ENCODE measurements at regions not wholly inside any gene's neighbourhood (a gene's known extent, or its start where the extent isn't known, plus 50 kb on each side); places are given as distances from the start of the nearest gene placed in this dataset.
A peak's percentile ranks its signal among the peaks of the same experiment; 100 is the strongest.
"Not testable (repeated sequence)": the region's sequence is repeated elsewhere in the genome, so short reads cannot be mapped to it uniquely, and the experiment has no call there.

DNA sequence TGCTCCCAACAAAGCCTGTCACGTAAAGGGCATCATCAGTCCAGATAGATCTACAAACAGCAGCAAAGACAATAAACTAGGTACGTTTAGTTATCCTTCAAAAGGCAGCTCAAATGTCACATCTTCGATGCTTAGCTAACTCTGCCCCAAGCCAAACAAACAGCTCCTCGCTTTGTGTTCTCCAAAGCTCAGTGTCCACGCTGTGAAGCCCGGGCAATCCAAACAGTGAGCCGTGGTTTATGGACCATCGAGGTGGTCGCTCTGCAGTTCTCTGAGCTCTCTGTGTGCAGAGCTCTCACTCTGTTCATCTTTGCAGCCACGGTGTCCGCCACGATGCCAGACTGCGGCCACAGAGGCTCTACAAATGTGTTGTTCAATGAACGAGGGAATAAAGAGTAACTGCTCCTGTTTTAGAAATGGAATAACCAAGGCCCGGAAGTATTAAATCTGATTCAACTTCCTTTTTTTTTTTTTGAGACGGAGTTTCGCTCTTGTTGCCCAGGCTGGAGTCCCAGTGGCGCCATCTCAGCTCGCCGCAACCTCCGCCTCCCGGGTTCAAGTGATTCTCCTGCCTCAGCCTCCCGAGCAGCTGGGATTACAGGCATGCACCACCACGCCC lies 117.2 kb upstream of the FAM174B start:
- Mint-ChIP-seq H3K27ac (no peak overlapping the region), H3K36me3 (ENCODE audit: low read depth) (no peaks in the 10 kb centered on the region), H3K4me3 (no peak overlapping the region), H3K27me3 (no peaks in the 10 kb centered on the region), H3K4me1 (no peaks in the 10 kb centered on the region)
- DNase-seq (no peak), ATAC-seq (no peak)
- no peaks in the 10 kb centered on the region for H3K9me3 ChIP-seq (ENCODE audit: control insufficient read depth, low read length, poor library complexity, severe bottlenecking)

DNA sequence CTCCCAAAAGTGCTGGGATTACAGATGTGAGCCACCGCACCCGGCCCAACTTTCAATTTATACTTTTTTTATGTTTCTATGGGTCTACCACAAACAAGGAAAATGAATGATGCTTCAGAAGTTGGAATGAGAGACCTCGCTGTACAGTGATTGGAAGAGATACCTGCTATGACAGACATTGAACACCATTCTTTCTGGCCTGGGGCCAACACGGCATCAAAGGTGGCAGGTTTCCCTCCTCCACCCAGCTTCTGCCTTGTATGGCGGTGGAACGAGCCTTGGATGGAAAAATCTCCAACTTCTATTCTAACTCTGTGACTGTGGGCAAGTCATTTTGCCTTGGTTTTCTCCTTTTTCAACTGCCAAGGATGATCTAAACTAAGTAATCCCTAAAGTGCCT lies 117.8 kb upstream of the FAM174B start:
- Mint-ChIP-seq H3K4me1 (no peaks in the 10 kb centered on the region), H3K4me3 (no peak overlapping the region), H3K27me3 (no peaks in the 10 kb centered on the region), H3K27ac (no peak overlapping the region), H3K36me3 (ENCODE audit: low read depth) (no peaks in the 10 kb centered on the region)
- no peak for ATAC-seq
- DNase-seq = no peak
- H3K9me3 ChIP-seq (ENCODE audit: control insufficient read depth, low read length, poor library complexity, severe bottlenecking) = no peaks in the 10 kb centered on the region

DNA sequence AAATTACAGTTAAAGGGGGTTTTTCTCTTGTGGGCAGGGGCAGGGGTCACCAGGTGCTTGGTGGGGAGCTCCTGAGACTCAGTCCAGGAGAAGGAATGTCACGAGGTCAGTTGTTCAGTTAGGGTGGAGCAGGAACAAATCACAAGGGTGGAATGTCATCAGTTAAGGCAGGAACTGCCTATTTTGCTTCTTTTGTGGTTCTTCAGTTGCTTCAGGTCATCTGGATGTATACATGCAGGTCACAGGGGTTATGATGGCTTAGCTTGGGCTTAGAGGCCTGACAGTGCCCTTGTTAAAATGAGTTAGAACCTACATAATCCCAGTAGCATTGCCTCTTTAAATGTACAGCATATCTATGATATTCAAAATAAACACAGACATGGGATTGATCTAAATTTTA lies 120.2 kb upstream of the CHD2 start:
- no peak for ATAC-seq
- H3K9me3 ChIP-seq (ENCODE audit: control insufficient read depth, low read length, poor library complexity, severe bottlenecking) = no peaks in the 10 kb centered on the region
- no peak overlapping the region for H3K4me3 Mint-ChIP-seq
- no peaks in the 10 kb centered on the region for H3K27me3 Mint-ChIP-seq
- peaks cover 2% of the 10 kb centered on the region for H3K4me1 Mint-ChIP-seq
- peaks cover 8% of the 10 kb centered on the region for H3K36me3 Mint-ChIP-seq (ENCODE audit: low read depth)
- no peak overlapping the region for H3K27ac Mint-ChIP-seq
- no peak for DNase-seq

DNA sequence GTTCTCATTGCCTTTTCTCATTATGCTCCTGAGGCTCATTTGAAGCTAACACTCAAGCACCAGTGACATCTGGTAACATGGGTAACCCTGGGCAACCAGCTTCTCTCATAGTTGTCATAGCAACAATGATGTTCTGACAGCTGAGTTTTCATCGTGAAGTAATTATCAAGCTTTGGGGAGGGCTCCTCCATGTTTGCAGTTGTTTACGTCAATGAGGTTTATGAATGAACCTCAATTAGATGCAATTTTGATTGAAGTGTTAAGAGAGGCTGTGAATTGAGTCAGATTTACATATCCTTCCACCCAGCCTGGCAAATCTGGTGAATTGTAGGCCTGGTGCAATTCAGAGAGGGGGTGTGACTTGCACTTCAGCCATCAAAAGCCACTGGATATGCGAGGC lies 119.3 kb upstream of the CHD2 start:
- DNase-seq (no peak), ATAC-seq (no peak)
- Mint-ChIP-seq H3K27me3 (no peaks in the 10 kb centered on the region), H3K4me3 (no peak overlapping the region), H3K4me1 (peaks cover 2% of the 10 kb centered on the region), H3K27ac (no peak overlapping the region), H3K36me3 (ENCODE audit: low read depth) (peaks cover 8% of the 10 kb centered on the region)
- no peaks in the 10 kb centered on the region for H3K9me3 ChIP-seq (ENCODE audit: control insufficient read depth, low read length, poor library complexity, severe bottlenecking)

DNA sequence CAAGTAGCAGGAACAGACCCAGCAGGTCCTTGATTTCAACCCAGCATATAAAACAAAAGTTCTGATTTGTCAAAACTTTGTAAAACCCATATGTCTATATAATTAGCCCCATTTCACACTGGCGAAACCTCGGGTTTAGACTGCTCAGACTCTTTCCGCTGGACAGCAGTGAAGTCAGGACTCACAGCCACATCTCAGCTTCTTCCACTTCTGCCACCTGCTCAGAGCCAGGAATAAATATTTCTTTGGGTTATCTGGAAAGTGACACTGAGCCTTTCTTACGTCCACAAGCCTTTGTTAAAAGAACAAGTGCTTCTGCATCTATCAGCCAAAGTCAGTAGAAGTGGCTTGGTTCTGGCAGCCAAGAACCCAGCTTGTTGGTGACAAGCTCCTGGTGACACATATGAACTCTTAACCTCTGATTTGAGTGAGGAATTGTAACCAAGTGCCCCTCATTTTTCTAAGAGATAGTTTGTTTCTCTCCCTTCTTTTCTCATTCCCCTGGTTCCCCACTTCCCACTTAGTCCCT lies 118.1 kb upstream of the CHD2 start:
- ATAC-seq = no peak
- Mint-ChIP-seq H3K27me3 (no peaks in the 10 kb centered on the region), H3K4me3 (no peak overlapping the region)

DNA sequence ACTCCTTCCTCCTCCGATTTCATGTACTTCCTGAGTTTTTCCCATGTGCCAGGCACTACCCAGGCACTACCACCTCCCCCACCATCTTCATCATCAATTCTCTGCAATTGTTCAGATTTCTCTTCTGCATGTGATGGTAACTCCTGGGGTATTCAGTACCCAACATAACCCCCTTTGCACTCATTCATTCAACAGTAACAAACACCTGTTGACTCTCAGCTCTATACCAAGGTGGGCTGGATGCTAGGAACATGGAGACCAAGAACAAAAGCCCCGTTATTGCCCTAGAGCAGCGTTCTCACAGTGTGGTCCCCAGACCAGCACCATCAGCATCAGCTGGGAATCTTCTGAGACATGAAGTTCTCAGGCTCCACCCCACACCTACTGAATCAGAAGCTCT lies 113.0 kb upstream of the CHD2 start:
- H3K27me3 Mint-ChIP-seq = no peaks in the 10 kb centered on the region
- H3K4me3 Mint-ChIP-seq = no peak overlapping the region
- no peaks in the 10 kb centered on the region for H3K9me3 ChIP-seq (ENCODE audit: control insufficient read depth, low read length, poor library complexity, severe bottlenecking)
- no peak for DNase-seq
- H3K4me1 Mint-ChIP-seq = peaks cover 2% of the 10 kb centered on the region
- ATAC-seq = no peak
- H3K36me3 Mint-ChIP-seq (ENCODE audit: low read depth) = peaks cover 6% of the 10 kb centered on the region
- H3K27ac Mint-ChIP-seq = no peak overlapping the region

More for the DNA sequence above, 118.1 kb upstream of the CHD2 start:
- Mint-ChIP-seq H3K27ac (no peak overlapping the region), H3K4me1 (peaks cover 2% of the 10 kb centered on the region), H3K36me3 (ENCODE audit: low read depth) (peaks cover 8% of the 10 kb centered on the region)
- DNase-seq = no peak
- no peaks in the 10 kb centered on the region for H3K9me3 ChIP-seq (ENCODE audit: control insufficient read depth, low read length, poor library complexity, severe bottlenecking)

DNA sequence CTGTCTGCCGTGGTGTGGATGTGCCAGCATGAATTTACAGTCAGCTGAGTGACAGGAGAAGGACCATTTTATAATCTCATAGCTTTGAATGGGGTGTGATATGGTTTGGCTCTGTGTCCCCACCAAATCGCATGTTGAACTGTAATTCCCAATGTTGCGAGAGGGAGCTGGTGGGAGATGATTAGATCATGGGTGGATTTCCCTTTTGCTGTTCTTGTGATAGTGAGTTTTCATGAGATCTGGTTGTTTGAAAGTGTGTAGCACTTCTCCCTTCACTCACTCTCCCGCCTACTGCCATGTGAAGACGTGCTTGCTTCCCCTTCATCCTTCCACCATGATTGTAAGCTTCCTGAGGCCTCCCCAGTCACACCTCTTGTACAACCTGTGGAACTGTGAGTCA lies 111.9 kb upstream of the CHD2 start:
- no peaks in the 10 kb centered on the region for H3K9me3 ChIP-seq (ENCODE audit: control insufficient read depth, low read length, poor library complexity, severe bottlenecking)
- Mint-ChIP-seq H3K4me3 (no peak overlapping the region), H3K27ac (no peak overlapping the region), H3K27me3 (no peaks in the 10 kb centered on the region), H3K36me3 (ENCODE audit: low read depth) (peaks cover 5% of the 10 kb centered on the region), H3K4me1 (peaks cover 2% of the 10 kb centered on the region)
- DNase-seq (no peak), ATAC-seq (no peak)

DNA sequence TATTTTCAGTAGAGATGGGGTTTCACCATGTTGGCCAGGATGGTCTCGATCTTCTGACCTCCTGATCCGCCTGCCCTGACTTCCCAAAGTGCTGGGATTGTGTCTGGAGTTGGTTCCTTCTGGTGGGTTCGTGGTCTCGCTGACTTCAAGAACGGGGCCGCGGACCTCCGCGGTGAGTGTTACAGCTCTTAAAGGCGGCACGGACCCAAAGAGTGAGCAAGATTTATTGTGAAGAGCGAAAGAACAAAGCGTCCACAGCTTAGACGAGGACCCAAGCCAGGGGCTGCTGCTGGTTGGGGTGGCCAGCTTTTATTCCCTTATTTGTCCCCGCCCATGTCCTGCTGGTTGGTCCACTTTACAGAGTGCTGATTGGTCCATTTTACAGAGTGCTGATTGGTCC lies 111.3 kb upstream of the CHD2 start:
- ATAC-seq = not testable (repeated sequence)

DNA sequence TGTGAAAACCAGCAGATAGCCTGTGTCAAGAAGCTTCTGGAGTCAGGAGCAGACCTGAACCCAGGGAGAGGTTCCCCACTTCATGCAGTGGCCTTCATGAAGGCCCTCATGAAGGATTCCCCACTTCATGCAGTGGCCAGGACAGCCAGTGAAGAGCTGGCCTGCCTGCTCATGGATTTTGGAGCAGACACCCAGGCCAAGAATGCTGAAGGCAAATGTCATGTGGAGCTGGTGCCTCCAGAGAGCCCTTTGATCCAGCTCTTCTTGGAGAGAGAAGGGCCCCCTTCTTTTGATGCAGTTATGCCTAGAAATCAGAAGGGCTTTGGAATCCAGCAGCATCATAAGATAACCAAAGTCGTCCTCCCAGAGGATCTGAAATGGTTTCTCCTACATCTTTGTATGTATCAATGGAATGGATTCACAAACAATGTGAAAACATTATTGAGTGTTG lies 103.9 kb upstream of the CHD2 start:
- Mint-ChIP-seq H3K4me3 (no peak overlapping the region), H3K27ac (no peak overlapping the region), H3K4me1 (peaks cover 6% of the 10 kb centered on the region), H3K27me3 (no peaks in the 10 kb centered on the region), H3K36me3 (ENCODE audit: low read depth) (peaks cover 3% of the 10 kb centered on the region)
- ATAC-seq (no peak), DNase-seq (no peak)
- H3K9me3 ChIP-seq (ENCODE audit: control insufficient read depth, low read length, poor library complexity, severe bottlenecking) = no peaks in the 10 kb centered on the region

More for the DNA sequence above, 111.3 kb upstream of the CHD2 start:
- not testable (repeated sequence) for H3K27me3 Mint-ChIP-seq; H3K4me3 Mint-ChIP-seq; H3K36me3 Mint-ChIP-seq (ENCODE audit: low read depth); H3K9me3 ChIP-seq (ENCODE audit: control insufficient read depth, low read length, poor library complexity, severe bottlenecking); DNase-seq; H3K4me1 Mint-ChIP-seq; H3K27ac Mint-ChIP-seq

DNA sequence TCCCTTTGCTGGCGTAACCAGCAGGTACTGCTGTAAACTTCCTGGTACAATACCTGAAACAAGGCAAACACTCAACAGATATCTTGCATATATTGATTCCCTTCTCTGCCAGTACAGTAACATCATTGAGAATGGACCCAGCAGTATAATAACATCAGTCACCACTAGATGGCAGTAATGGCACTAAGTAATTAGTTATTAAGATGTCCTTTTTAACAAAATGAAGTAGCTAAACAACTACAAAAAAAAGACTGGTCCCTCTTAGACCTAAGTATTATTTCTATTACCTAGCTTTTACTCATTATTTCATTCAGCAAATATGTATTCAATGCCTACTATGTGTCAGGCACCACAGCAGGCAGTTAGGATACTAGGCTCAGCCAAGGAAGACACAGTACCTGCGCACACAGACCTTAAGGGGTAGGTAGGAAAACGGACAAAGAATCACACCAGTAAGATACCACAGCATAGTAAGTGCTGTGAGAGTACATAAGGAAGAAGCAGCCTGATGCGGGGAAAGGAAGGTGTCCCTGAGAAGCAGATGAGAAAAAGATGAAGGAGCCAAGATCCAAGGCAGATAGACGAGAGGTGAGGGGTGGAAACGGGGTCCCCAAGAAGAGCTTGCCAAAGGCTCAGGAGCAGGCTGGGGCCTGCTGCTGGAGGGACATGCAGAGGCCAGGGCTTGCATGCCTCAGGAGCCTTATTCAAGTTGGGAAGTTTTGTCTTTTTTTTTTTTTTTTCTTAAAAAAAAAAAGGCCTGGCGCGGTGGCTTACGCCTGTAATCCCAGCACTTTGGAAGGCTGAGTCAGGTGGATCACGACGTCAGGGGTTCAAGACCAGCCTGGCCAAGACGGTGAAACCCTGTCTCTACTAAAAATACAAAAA lies 102.7 kb upstream of the CHD2 start:
- H3K9me3 ChIP-seq (ENCODE audit: control insufficient read depth, low read length, poor library complexity, severe bottlenecking) = no peaks in the 10 kb centered on the region
- Mint-ChIP-seq H3K36me3 (ENCODE audit: low read depth) (peaks cover 6% of the 10 kb centered on the region), H3K27me3 (no peaks in the 10 kb centered on the region), H3K4me1 (peaks cover 8% of the 10 kb centered on the region), H3K27ac (peak overlapping the region; percentile 96), H3K4me3 (no peak overlapping the region)
- DNase-seq (peak in 1 of 3 donors; percentile 32), ATAC-seq (peak; percentile 91)

DNA sequence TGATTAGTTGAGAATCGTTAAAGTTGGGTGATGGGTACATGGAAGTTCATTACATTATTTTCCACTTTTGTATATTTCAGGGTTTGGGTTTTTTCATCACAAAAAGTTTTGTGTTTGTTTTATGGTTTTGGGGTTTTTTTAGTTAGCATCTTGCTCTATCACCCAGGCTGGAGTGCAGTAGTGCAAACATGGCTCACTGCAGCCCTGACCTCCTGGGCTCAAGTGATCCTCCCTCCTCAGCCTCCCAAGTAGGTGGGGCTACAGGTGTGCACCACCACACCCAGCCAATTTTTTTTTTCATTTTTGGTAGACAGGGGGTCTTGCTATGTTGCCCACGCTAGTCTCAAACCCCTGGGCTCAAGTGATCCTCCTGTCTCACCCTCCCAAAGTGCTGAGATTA lies 100.1 kb upstream of the CHD2 start:
- no peak for DNase-seq
- no peak for ATAC-seq
- no peaks in the 10 kb centered on the region for H3K9me3 ChIP-seq (ENCODE audit: control insufficient read depth, low read length, poor library complexity, severe bottlenecking)
- H3K27me3 Mint-ChIP-seq = no peaks in the 10 kb centered on the region
- H3K27ac Mint-ChIP-seq = peak overlapping the region; percentile 57
- no peak overlapping the region for H3K4me3 Mint-ChIP-seq
- peaks cover 6% of the 10 kb centered on the region for H3K36me3 Mint-ChIP-seq (ENCODE audit: low read depth)
- H3K4me1 Mint-ChIP-seq = peaks cover 13% of the 10 kb centered on the region

DNA sequence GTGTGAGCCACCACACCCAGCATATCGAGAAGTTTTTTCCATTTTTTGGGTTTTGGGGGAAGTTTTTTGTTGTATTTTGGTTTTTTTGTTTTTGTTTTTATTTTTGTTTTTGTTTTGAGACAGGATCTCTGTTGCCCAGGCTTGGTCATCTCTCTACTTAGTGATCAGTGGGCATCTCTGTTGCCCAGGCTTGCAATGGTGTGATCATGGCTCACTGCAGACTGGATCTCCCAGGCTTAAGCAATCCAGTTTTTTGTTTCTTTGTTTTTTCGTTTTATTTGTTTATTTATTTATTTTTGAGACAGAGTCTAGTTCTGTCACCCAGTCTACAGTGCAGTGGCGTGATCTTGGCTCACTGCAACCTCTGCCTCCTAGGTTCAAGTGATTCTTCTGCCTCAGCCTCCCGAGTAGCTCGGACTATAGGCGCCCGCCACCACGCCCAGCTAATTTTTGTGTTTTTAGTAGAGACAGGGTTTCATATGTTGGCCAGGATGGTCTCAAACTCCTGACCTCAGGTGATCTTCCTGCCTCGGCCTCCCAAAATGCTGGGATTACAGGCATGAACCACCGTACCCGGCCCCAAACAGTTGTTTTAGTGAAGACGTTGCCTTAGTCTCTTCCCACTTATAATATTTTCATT lies 99.6 kb upstream of the CHD2 start:
- DNase-seq; H3K27me3 Mint-ChIP-seq; ATAC-seq; H3K36me3 Mint-ChIP-seq (ENCODE audit: low read depth); H3K4me3 Mint-ChIP-seq; H3K9me3 ChIP-seq (ENCODE audit: control insufficient read depth, low read length, poor library complexity, severe bottlenecking): not testable (repeated sequence)
- peak overlapping the region; percentile 57 for H3K27ac Mint-ChIP-seq
- peaks cover 13% of the 10 kb centered on the region for H3K4me1 Mint-ChIP-seq

DNA sequence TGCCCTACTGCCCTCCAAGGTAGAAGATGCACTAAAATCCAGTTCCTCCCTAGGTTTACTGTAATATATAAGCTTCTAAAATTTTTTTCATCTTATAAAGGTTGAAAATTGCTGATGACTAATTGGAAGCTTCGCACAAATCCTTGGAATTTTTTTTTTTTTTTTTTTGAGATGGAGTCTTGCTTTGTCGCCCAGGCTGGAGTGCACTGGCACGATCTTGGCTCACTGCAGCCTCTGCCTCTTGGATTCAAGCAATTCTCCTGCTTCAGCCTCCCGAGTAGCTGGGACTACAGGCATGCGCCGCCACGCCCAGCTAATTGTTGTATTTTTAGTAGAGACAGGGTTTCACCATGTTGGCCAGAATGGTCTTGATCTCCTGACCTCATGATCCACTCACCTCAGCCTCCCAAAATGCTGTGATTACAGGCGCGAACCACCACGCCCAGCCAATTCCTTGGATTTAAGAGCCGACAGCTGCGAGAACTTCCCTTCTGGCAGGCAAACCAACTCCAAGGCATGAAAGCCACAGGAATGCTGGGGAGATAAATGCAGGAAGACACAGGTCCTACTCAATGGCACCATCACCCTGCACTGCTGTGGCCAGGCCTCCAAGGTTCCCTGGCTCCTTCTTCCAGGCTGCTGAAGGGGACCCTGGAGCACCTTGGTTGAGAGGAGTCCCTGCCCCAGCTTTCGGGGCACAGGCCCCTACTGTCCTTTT lies 98.9 kb upstream of the CHD2 start:
- H3K36me3 Mint-ChIP-seq (ENCODE audit: low read depth); H3K9me3 ChIP-seq (ENCODE audit: control insufficient read depth, low read length, poor library complexity, severe bottlenecking); ATAC-seq; H3K4me3 Mint-ChIP-seq; DNase-seq; H3K27me3 Mint-ChIP-seq: not testable (repeated sequence)
- Mint-ChIP-seq H3K27ac (peak overlapping the region; percentile 57), H3K4me1 (peaks cover 13% of the 10 kb centered on the region)
